C1 segment of cervical spinal cord (tissue), 14 donors: ENCODE measurements at regions not wholly inside any gene's neighbourhood (a gene's known extent, or its start where the extent isn't known, plus 50 kb on each side); places are given as distances from the start of the nearest gene placed in this dataset.
"Not testable (repeated sequence)": the region's sequence is repeated elsewhere in the genome, so short reads cannot be mapped to it uniquely, and the experiment has no call there.

Experiments
- DNase-seq, 14 donors: peaks; one replicate each; lab custom pipeline; 2025; lab: John Stamatoyannopoulos, UW

GRCh38 chrX:107296184-107296583 lies 89.8 kb downstream of the DNAAF6 start:
- DNase-seq = not testable (repeated sequence)

- no peak for DNase-seq
Measured at GRCh38 chrX:107298276-107298675, 91.9 kb downstream of the DNAAF6 start.

GRCh38 chrX:107301253-107301652 lies 94.8 kb downstream of the DNAAF6 start:
- no peak for DNase-seq

GRCh38 chrX:107304141-107304540 lies 97.7 kb downstream of the DNAAF6 start:
- DNase-seq = no peak

DNA sequence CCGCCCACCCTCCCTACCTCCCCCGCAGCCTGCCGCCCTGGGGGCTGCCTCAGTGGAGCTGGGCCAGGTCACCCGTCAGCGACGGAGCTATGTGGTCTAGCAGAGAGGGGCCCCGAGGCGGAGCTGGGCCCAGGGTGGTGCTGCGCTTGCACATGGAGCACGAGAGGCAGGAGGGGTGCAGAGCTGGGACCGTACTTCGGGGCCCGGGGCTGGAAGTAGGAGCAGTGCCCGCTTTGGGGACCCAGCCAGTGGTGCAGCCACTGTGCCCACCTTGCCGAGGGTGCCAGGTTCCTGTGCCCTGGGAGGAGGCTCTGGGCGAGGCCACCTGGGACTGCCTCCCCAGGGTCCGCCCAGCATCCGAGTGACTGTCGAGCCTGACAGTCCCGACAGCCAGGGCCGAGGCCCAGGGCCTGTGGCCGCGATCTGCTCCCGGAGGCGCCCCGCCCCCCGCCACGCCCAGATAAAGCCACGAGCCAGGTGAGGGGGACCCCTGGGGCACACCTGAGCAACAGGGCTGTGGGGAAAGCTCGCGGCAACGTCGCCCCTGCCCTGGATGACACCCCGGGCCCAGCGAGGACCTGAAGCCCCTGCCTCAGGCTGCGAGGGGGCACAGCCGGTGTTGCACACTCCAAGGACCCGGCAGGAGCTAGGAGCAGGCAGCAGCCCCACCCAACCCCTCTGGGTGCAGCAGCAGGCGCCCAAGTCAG lies 117.5 kb downstream of the DNAAF6 start:
- DNase-seq = no peak

- peak in 7 of 14 donors; percentile 0 to 30 (median 7) for DNase-seq
Measured at GRCh38 chrX:107324493-107325310, 118.3 kb downstream of the DNAAF6 start.

- peak in 1 of 14 donors; percentile 2 for DNase-seq
Measured at GRCh38 chrX:107325467-107325866, 119.1 kb downstream of the DNAAF6 start.

GRCh38 chrX:107348051-107348450 lies 101.4 kb upstream of the FRMPD3 start:
- peak in 1 of 14 donors; percentile 3 for DNase-seq

DNA sequence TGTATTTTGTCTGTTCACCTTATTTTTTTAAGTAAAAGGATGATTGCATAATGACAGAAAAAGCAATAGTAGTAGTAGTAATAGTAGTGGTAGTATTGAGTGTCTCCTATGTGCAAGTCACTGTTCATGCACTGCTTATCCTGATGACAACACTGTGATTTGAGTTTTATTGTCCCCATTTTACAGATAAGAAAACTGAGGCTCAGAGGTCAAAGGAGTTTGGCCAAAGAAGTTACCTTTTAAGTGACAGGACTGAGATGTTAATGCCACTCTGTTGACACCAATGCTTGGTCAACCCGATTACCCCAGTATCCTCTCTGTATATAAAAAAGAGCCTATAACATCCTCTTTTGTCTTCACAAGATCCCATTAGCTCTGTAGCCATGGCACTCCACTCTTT lies 100.5 kb upstream of the FRMPD3 start:
- DNase-seq = no peak

GRCh38 chrX:107355533-107355932 lies 93.9 kb upstream of the FRMPD3 start:
- no peak for DNase-seq

DNA sequence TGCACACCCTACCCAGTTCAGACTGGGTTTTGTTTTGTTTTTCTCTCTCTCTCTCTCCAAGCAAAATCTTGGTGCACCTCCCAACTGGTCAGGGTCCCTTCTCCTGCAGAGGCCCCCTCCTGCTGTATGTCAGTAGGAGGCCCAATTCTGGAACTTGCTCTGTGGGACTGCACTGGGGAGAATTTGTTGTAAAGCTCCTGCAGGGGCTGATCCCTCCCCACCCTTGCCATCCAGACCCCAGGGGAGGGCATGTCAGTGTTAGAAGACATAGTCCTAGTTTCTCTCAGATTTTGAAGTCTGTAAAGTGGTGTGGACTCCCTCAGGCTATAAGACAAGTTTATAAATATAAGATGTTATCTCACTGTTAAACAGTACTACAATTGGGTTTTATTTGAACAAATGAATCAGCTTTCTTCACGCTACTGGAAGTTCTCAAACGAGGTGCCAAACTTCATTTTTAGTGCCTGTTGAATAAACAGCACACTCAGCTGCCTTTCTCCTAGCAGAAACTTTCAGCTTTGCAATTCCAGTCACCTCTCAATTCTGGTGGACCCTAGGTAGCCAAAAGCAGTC lies 88.6 kb upstream of the FRMPD3 start:
- DNase-seq = no peak

- not testable (repeated sequence) for DNase-seq
Measured at GRCh38 chrX:107370185-107370584, 79.3 kb upstream of the FRMPD3 start.

DNA sequence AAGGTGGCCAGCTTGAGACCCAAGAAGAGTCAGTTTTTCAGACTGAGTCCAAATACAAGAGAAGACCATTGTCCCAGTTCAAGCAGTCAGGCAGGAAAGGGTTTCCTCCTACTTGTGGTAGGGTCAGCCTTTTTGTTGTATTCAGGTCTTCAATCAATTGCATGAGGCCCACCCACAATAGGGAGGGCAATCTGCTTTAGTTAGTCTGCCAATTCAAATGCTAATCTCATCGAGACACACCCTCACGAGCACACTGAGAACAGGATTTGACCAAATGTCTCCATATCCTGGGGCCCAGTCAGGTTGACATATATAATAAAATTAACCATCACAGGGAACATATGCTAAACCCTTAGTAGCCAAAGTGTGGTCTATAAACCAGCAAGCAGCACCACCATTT lies 75.3 kb upstream of the FRMPD3 start:
- DNase-seq = no peak

DNA sequence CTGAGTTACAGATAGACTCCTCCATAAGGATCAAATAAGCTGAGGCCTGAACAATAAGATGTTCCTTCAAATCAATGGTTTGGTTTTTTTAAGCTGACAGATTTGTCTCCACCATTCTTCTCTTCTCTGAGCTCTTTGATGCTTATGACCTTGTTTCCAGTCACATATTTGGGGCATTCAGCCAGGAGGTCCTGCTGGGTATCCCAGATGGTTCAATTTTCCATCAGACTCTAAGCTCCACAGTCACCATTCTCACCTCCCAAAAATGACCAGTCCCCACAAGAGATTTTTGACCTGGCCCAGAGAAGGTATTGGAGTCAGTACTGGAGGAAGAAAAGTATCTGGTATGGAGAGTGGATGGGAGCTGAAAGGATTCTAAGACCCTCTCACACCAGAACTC lies 74.6 kb upstream of the FRMPD3 start:
- peak in 1 of 14 donors; percentile 75 for DNase-seq

- DNase-seq = not testable (repeated sequence)
Measured at GRCh38 chrX:107376186-107376585, 73.3 kb upstream of the FRMPD3 start.

DNA sequence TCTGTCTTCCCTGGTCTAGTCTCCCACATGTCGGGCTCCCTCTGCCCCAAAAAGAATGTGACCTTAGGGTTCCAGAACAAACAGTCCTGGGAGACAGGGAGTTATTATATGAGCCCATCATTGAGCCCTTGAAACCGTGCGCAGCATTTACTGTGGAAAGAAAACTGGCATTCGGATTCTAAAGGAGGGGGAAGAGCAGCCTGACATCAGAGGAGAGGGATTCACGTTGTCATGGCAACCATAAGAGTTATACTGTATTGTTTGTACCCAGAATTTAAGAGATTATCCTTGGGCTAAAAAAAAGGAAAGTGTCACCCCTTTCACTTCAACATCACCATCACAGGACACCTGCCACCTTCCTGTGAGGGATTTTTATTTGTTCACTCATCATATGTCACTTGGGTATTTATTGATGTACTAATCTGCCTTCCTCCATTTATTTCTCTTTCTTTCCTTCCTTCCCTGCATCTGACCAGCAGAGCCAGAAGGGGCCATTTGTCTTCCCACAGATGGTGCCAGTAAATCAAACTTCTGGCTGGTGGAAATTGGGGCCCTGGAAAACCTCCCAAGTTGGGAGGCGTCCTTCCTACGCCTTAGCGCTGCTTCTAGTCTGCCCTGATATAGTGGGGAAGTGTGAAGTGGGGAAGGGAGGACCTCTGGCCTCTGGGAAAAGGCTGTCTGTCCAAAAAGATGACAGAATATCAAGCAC lies 64.9 kb upstream of the FRMPD3 start:
- DNase-seq = no peak

- DNase-seq = no peak
Measured at GRCh38 chrX:107389726-107390125, 59.7 kb upstream of the FRMPD3 start.

DNA sequence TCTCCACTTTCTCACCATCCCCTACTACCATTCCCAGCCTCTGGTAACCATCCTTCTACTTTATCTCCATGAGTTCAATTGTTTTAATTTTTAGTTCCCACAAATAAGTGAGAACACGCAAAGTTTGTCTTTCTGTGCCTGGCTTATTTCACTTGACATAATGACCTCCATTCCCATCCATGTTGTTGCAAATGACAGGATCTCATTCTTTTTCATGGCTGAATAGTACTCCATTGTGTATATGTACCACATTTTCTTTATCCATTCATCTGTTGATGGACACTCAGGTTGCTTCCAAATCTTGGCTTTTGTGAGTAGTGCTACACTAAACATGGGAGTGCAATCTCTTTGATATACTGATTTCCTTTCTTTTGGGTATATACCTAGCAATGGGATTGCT lies 55.8 kb upstream of the FRMPD3 start:
- not testable (repeated sequence) for DNase-seq

DNA sequence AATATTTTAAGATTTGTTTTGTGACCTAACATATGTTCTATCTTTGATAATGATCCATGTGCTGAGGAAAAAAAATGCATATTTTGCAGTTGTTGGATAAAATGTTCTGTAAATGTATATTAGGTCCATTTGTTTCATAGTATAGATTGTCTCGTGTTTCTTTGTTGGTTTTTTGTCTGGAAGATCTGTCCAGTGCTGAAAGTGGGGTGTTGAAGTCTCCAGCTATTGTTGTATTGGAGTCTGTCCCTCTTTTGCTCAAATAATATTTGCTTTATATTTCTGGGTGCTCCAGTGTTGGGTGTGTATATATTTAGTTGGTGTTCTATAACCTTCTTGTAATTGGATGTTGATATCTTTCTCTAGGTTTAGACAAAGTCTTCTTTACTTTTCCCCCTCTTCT lies 53.2 kb upstream of the FRMPD3 start:
- no peak for DNase-seq

DNA sequence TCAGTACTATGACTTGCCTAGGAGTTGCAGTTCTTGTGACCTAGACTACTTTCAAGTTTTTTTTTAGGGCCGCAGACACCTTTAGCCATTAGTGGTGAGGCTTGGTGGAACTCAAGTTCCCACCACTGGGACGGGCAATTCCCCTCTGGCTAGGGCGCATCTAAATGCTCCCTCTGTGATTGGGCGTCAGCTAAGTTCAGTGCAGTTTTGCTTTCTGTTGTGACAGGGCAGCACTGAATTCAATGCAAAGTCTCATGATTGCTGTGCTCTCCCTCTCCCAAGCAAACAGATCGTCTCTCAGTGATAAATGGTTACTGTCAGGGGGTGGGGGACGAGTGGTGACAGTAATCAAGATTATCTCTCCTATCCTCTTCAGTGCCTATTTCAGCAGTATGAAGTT lies 52.7 kb upstream of the FRMPD3 start:
- DNase-seq = no peak

GRCh38 chrX:107398115-107398514 lies 51.3 kb upstream of the FRMPD3 start:
- DNase-seq = no peak
